Endothelial cell of umbilical vein (primary cell): ENCODE measurements at regions not wholly inside any gene's neighbourhood (a gene's known extent, or its start where the extent isn't known, plus 50 kb on each side); places are given as distances from the start of the nearest gene placed in this dataset.

Experiments
- BruUV-seq: library from RNA; stranded (reverse); fragments of 400-500 nt; replicated peaks from 2 replicates; lab custom pipeline; 2021; lab: Mats Ljungman, UMichigan
- CTCF ChIA-PET: fragments of 300-600, 350-600 bp; sonication (Branson Sonifier 250); formaldehyde crosslinking; loops from one replicate; lab custom pipeline; 2021; ENCODE audit warnings: antibody characterized with exemption, inconsistent platforms; lab: Charles Lee
- POLR2A ChIA-PET: fragments of 300-600, 350-600 bp; sonication (Branson Sonifier 250); formaldehyde crosslinking; loops from one replicate; lab custom pipeline; 2021; ENCODE audit warnings: antibody characterized with exemption, inconsistent platforms; lab: Charles Lee
- DNase-seq: peaks from one replicate; pipeline ENCODE4 v3.0.0-alpha.2; 2011; ENCODE audit warnings: low read depth, low spot score
- FAIRE-seq: peaks from 2 replicates; lab custom pipeline; 2011; peaks lifted over from hg19 to GRCh38; lab: Jason Lieb, UNC
- H2AFZ ChIP-seq: 2 replicates; pipeline ENCODE4 v1.6.0; 2012; ENCODE audit warnings: low read depth, low read length, control low read depth, inconsistent platforms
- H3K27ac ChIP-seq: 2 replicates; pipeline ENCODE4 v1.5.1; 2011; ENCODE audit warnings: low read depth, mild to moderate bottlenecking, control low read depth, low read length, moderate library complexity; ENCODE audit not compliant: insufficient read depth
- H3K27me3 ChIP-seq, 2 experiments: 2 replicates each; pipeline versions ENCODE4 v1.6.0 to v1.6.1; 2011; ENCODE audit warnings: low read length in 2 of 2, mixed read lengths in 1 of 2; ENCODE audit not compliant: control insufficient read depth in 2 of 2, insufficient read depth in 2 of 2
- H3K36me3 ChIP-seq, 2 experiments: 2 replicates in 1 of 2; 3 replicates in 1 of 2; pipeline ENCODE4 v1.5.1; 2011; ENCODE audit warnings: low read length in 2 of 2, mild to moderate bottlenecking in 1 of 2, moderate library complexity in 1 of 2; ENCODE audit not compliant: control insufficient read depth in 2 of 2, insufficient read depth in 2 of 2; ENCODE audit errors: extremely low read depth in 1 of 2
- H3K4me1 ChIP-seq: 3 replicates; pipeline ENCODE4 v1.5.1; 2011; ENCODE audit warnings: mild to moderate bottlenecking, low read length; ENCODE audit not compliant: control insufficient read depth, insufficient read depth; ENCODE audit errors: extremely low read depth
- H3K4me2 ChIP-seq: 2 replicates; pipeline ENCODE4 v1.6.1; 2011; ENCODE audit warnings: low read length, control low read depth, mixed read lengths; ENCODE audit not compliant: insufficient read depth
- H3K4me3 ChIP-seq, 3 experiments: fragments of 200-600 bp in 1 of 3; sonication (generic), shearing (Covaris generic) in 1 of 3; replicated peaks in 1 of 3; 2 replicates each; pipeline ENCODE4 v1.5.1; 2011 to 2016; ENCODE audit warnings: control low read depth in 3 of 3, low read length in 3 of 3, mild to moderate bottlenecking in 2 of 3, inconsistent platforms in 1 of 3, low read depth in 1 of 3, moderate library complexity in 1 of 3; ENCODE audit not compliant: insufficient read depth in 1 of 3
- H3K79me2 ChIP-seq: 2 replicates; pipeline ENCODE4 v1.6.0; 2012; ENCODE audit warnings: low read length, inconsistent platforms; ENCODE audit not compliant: control insufficient read depth, insufficient read depth
- H3K9ac ChIP-seq: replicated peaks from 2 replicates; pipeline ENCODE3; 2011; ENCODE audit warnings: low read length, control low read depth; ENCODE audit not compliant: insufficient read depth; ENCODE audit errors: extremely low read depth
- H3K9me1 ChIP-seq: replicated peaks from 3 replicates; pipeline ENCODE4 v1.6.0; 2011; ENCODE audit warnings: mild to moderate bottlenecking, low read length; ENCODE audit not compliant: control insufficient read depth, insufficient read depth; ENCODE audit errors: extremely low read depth
- H3K9me3 ChIP-seq: replicated peaks from 2 replicates; pipeline ENCODE4 v1.5.1; 2012; ENCODE audit warnings: low read length, inconsistent platforms; ENCODE audit not compliant: control insufficient read depth, insufficient read depth
- H4K20me1 ChIP-seq: replicated peaks from 2 replicates; pipeline ENCODE3; 2011; ENCODE audit warnings: mild to moderate bottlenecking, low read length; ENCODE audit not compliant: control insufficient read depth, insufficient read depth; ENCODE audit errors: extremely low read depth
- CTCF ChIP-seq, 2 donors: IDR thresholded peaks; 1 replicate in 1 of 2; 2 replicates in 1 of 2; pipeline ENCODE4 v1.5.1; 2011; ENCODE audit warnings: low read length in 2 of 2, mild to moderate bottlenecking in 2 of 2, moderate library complexity in 2 of 2, control low read depth in 1 of 2, inconsistent platforms in 1 of 2, low read depth in 1 of 2; ENCODE audit not compliant: insufficient read depth in 1 of 2; ENCODE audit errors: extremely low read depth in 1 of 2
- EZH2 ChIP-seq: IDR thresholded peaks from 2 replicates; pipeline ENCODE4 v1.6.1; 2012; ENCODE audit warnings: borderline replicate concordance, low read depth, mild to moderate bottlenecking, moderate library complexity, low read length, inconsistent platforms; ENCODE audit not compliant: severe bottlenecking
- FOS ChIP-seq: IDR thresholded peaks from 2 replicates; pipeline ENCODE4 v1.6.1; 2011; ENCODE audit warnings: mild to moderate bottlenecking, low read length, moderate library complexity, borderline replicate concordance; ENCODE audit not compliant: insufficient read depth
- GATA2 ChIP-seq: IDR thresholded peaks from 2 replicates; pipeline ENCODE4 v1.7.0; 2011; ENCODE audit warnings: low read depth, mild to moderate bottlenecking, moderate library complexity, mixed read lengths, low read length; ENCODE audit not compliant: insufficient read length, insufficient read depth
- JUN ChIP-seq: IDR thresholded peaks from 2 replicates; pipeline ENCODE4 v1.6.1; 2011; ENCODE audit warnings: borderline replicate concordance, low read depth; ENCODE audit not compliant: insufficient read length, insufficient read depth
- MAX ChIP-seq: IDR thresholded peaks from 2 replicates; pipeline ENCODE4 v1.6.1; 2011; ENCODE audit not compliant: insufficient read depth, insufficient read length
- MYC ChIP-seq: IDR thresholded peaks from one replicate; pipeline ENCODE4 v1.6.1; 2011; ENCODE audit warnings: mild to moderate bottlenecking, low read depth, low read length
- POLR2A ChIP-seq: IDR thresholded peaks from 2 replicates; pipeline ENCODE4 v1.6.1; 2012; ENCODE audit warnings: low read depth, mild to moderate bottlenecking, control low read depth, low read length
- POLR2AphosphoS5 ChIP-seq: IDR thresholded peaks from 2 replicates; pipeline ENCODE4 v1.6.1; 2012; ENCODE audit warnings: low read depth, mild to moderate bottlenecking, control low read depth, low read length, moderate library complexity; ENCODE audit not compliant: insufficient read depth
- dilution Hi-C: fragments of 300-500 bp; cut with MboI; formaldehyde crosslinking; loops from one replicate; pipeline ENCODE4 v1.15.0; 2019; ENCODE audit warnings: low sequenced_read_pairs; ENCODE audit not compliant: extremely low pct_ligation_motif_present
- intact Hi-C: fragments of 100-400 bp; cut with micrococcal nuclease; formaldehyde crosslinking; loops from one replicate; pipeline ENCODE4 v1.10.0; 2022

GRCh38 chr6:28767691-28768090 lies 156.1 kb downstream of the TRIM27 start:
- H3K79me2 ChIP-seq, result no peaks in the 10 kb centered on the region
- no peaks in the 10 kb centered on the region for H3K9me3 ChIP-seq
- intact Hi-C loops (no loop called here), dilution Hi-C loops (no loop called here)
- DNase-seq, result no peak
- no peaks in the 10 kb centered on the region for H4K20me1 ChIP-seq
- ChIA-PET POLR2A (no interaction called here), CTCF (no interaction called here)
- no peak overlapping the region for H2AFZ ChIP-seq
- H3K4me3 ChIP-seq, result no peak overlapping the region
- H3K9ac ChIP-seq, result no peak overlapping the region
- H3K4me2 ChIP-seq, result no peak overlapping the region
- no peak for FAIRE-seq
- peaks cover 62 to 67% of the 10 kb centered on the region in 2 experiments for H3K27me3 ChIP-seq
- no peaks in the 10 kb centered on the region for H3K4me1 ChIP-seq
- H3K9me1 ChIP-seq, result no peaks in the 10 kb centered on the region
- TF ChIP-seq POLR2A, result no peak
- no peak for TF ChIP-seq CTCF (IDR thresholded peaks at IDR 0.05; ENCODE audit: extremely low read depth in 1 of 2, insufficient read depth in 1 of 2, low read depth in 1 of 2, low read length in 2 of 2)
- TF ChIP-seq JUN, result no peak
- no peak for TF ChIP-seq GATA2
- TF ChIP-seq EZH2, result no peak
- no peak for TF ChIP-seq FOS
- TF ChIP-seq MAX, result no peak
- no peak for TF ChIP-seq POLR2AphosphoS5
- TF ChIP-seq MYC, result no peak
- no peak overlapping the region for H3K27ac ChIP-seq
- no TSS peak for BruUV-seq
- H3K36me3 ChIP-seq, result no peaks in the 10 kb centered on the region
